Muscle of leg (tissue), 3 donors: ENCODE measurements at regions not wholly inside any gene's neighbourhood (a gene's known extent, or its start where the extent isn't known, plus 50 kb on each side); places are given as distances from the start of the nearest gene placed in this dataset.

Experiments
- DNase-seq: peaks from one replicate; pipeline ENCODE4 v3.0.0; 2013
- H3K27ac ChIP-seq: one replicate; pipeline ENCODE4 v1.5.1; 2013; ENCODE audit warnings: mild to moderate bottlenecking, low read length, control low read depth
- H3K27me3 ChIP-seq: one replicate; pipeline ENCODE4 v1.6.1; 2013; ENCODE audit warnings: low read length; ENCODE audit not compliant: control insufficient read depth, insufficient read depth
- H3K36me3 ChIP-seq: one replicate; pipeline ENCODE4 v1.6.1; 2013; ENCODE audit warnings: low read length; ENCODE audit not compliant: control insufficient read depth, insufficient read depth
- H3K4me1 ChIP-seq: one replicate; pipeline ENCODE4 v1.6.1; 2013; ENCODE audit warnings: low read length; ENCODE audit not compliant: control insufficient read depth, insufficient read depth
- H3K4me3 ChIP-seq: one replicate; pipeline ENCODE4 v1.5.1; 2013; ENCODE audit warnings: low read length, control low read depth
- H3K9me3 ChIP-seq: replicated peaks from 2 replicates; pipeline ENCODE4 v1.6.1; 2013; ENCODE audit warnings: low read depth, low read length; ENCODE audit not compliant: control insufficient read depth
- WGBS: methylation state at CpG from one replicate; pipeline ENCODE4 v1.1.5; 2013; ENCODE audit warnings: missing lambda C conversion rate; ENCODE audit not compliant: insufficient coverage; 5-methylcytosine and 5-hydroxymethylcytosine counted together

GRCh38 chr6:14305131-14305530 lies 187.6 kb downstream of the CD83 start:
- Histone ChIP-seq H3K27me3 (peaks cover 2% of the 10 kb centered on the region), H3K4me1 (peaks cover 3% of the 10 kb centered on the region), H3K9me3 (peaks cover 2% of the 10 kb centered on the region), H3K36me3 (no peaks in the 10 kb centered on the region), H3K27ac (no peak overlapping the region), H3K4me3 (no peak overlapping the region)
- no peak for DNase-seq
- WGBS, result 92% methylated on average over 3 of the region's 5 CpGs

GRCh38 chr6:14305624-14306023 lies 188.1 kb downstream of the CD83 start:
- Histone ChIP-seq H3K4me3 (no peak overlapping the region), H3K27ac (no peak overlapping the region), H3K4me1 (peaks cover 3% of the 10 kb centered on the region), H3K27me3 (peaks cover 2% of the 10 kb centered on the region), H3K9me3 (peaks cover 2% of the 10 kb centered on the region), H3K36me3 (no peaks in the 10 kb centered on the region)
- WGBS, result 63% methylated on average over 2 of the region's 2 CpGs
- no peak for DNase-seq

GRCh38 chr6:14306151-14306906 lies 188.8 kb downstream of the CD83 start:
- DNase-seq, result peak; percentile 68
- Histone ChIP-seq H3K4me1 (peaks cover 3% of the 10 kb centered on the region), H3K27me3 (peaks cover 2% of the 10 kb centered on the region), H3K4me3 (no peak overlapping the region), H3K9me3 (peaks cover 2% of the 10 kb centered on the region), H3K27ac (no peak overlapping the region), H3K36me3 (no peaks in the 10 kb centered on the region)
- 44% methylated on average over 7 of the region's 11 CpGs for WGBS

GRCh38 chr6:14309516-14309915 lies 191.9 kb downstream of the CD83 start:
- Histone ChIP-seq H3K4me1 (peaks cover 3% of the 10 kb centered on the region), H3K36me3 (no peaks in the 10 kb centered on the region), H3K4me3 (no peak overlapping the region), H3K27ac (no peak overlapping the region), H3K9me3 (no peaks in the 10 kb centered on the region), H3K27me3 (peaks cover 2% of the 10 kb centered on the region)
- WGBS, result no CpG with 5 or more reads among the region's 4 CpGs
- DNase-seq, result no peak

GRCh38 chr6:14309951-14310445 lies 192.4 kb downstream of the CD83 start:
- no peak overlapping the region for H3K4me3 ChIP-seq
- WGBS, result no CpG with 5 or more reads among the region's 7 CpGs

GRCh38 chr6:14310960-14311359 lies 193.4 kb downstream of the CD83 start:
- no peaks in the 10 kb centered on the region for H3K27me3 ChIP-seq
- no peak overlapping the region for H3K4me3 ChIP-seq
- H3K36me3 ChIP-seq, result no peaks in the 10 kb centered on the region
- H3K9me3 ChIP-seq, result no peaks in the 10 kb centered on the region
- no peak overlapping the region for H3K27ac ChIP-seq
- WGBS, result no CpG with 5 or more reads among the region's 5 CpGs
- DNase-seq, result no peak
- H3K4me1 ChIP-seq, result peaks cover 3% of the 10 kb centered on the region

More at GRCh38 chr6:14309951-14310445, 192.4 kb downstream of the CD83 start:
- Histone ChIP-seq H3K36me3 (no peaks in the 10 kb centered on the region), H3K4me1 (peaks cover 3% of the 10 kb centered on the region), H3K27ac (no peak overlapping the region), H3K9me3 (no peaks in the 10 kb centered on the region), H3K27me3 (no peaks in the 10 kb centered on the region)
- no peak for DNase-seq

- peak; percentile 11 for DNase-seq
- Histone ChIP-seq H3K27me3 (no peaks in the 10 kb centered on the region), H3K9me3 (no peaks in the 10 kb centered on the region), H3K4me1 (no peaks in the 10 kb centered on the region), H3K36me3 (no peaks in the 10 kb centered on the region), H3K4me3 (no peak overlapping the region), H3K27ac (no peak overlapping the region)
- no CpG with 5 or more reads among the region's 6 CpGs for WGBS
These were observed 195.0 kb downstream of the CD83 start for GRCh38 chr6:14312587-14312986.

GRCh38 chr6:14313248-14313647 lies 195.7 kb downstream of the CD83 start:
- 100% methylated on average over 1 of the region's 2 CpGs for WGBS
- Histone ChIP-seq H3K27me3 (no peaks in the 10 kb centered on the region), H3K9me3 (no peaks in the 10 kb centered on the region), H3K36me3 (no peaks in the 10 kb centered on the region), H3K27ac (no peak overlapping the region), H3K4me1 (no peaks in the 10 kb centered on the region), H3K4me3 (no peak overlapping the region)
- no peak for DNase-seq

GRCh38 chr6:14315353-14315752 lies 197.8 kb downstream of the CD83 start:
- Histone ChIP-seq H3K36me3 (no peaks in the 10 kb centered on the region), H3K4me3 (no peak overlapping the region), H3K27me3 (no peaks in the 10 kb centered on the region), H3K9me3 (no peaks in the 10 kb centered on the region), H3K4me1 (no peaks in the 10 kb centered on the region), H3K27ac (no peak overlapping the region)
- no peak for DNase-seq

- H3K27me3 ChIP-seq, result peaks cover 2% of the 10 kb centered on the region
- H3K4me1 ChIP-seq, result no peaks in the 10 kb centered on the region
- WGBS, result 70% methylated on average over 5 of the region's 10 CpGs
- H3K36me3 ChIP-seq, result no peaks in the 10 kb centered on the region
- peak; percentile 12 for DNase-seq
- H3K27ac ChIP-seq, result no peak overlapping the region
- H3K9me3 ChIP-seq, result no peaks in the 10 kb centered on the region
- H3K4me3 ChIP-seq, result no peak overlapping the region
These were observed 199.2 kb downstream of the CD83 start for GRCh38 chr6:14316651-14317386.
